CD8-positive, alpha-beta memory T cell (primary cell): ENCODE measurements at regions not wholly inside any gene's neighbourhood (a gene's known extent, or its start where the extent isn't known, plus 50 kb on each side); places are given as distances from the start of the nearest gene placed in this dataset.

Source experiments
- CTCF ChIA-PET: fragments of 350-600 bp; sonication (Branson Sonifier 250); formaldehyde crosslinking; loops from one replicate; lab custom pipeline; 2021; ENCODE audit warnings: antibody characterized with exemption; lab: Charles Lee
- POLR2A ChIA-PET: fragments of 350-600 bp; sonication (Branson Sonifier 250); formaldehyde crosslinking; loops from one replicate; lab custom pipeline; 2021; ENCODE audit warnings: antibody characterized with exemption; lab: Charles Lee
- DNase-seq, 5 donors: peaks; one replicate each; pipeline versions ENCODE4 v3.0.0 to v3.0.0-alpha.2; 2020 to 2022; ENCODE audit warnings: mixed read lengths in 1 of 5
- H3K27ac ChIP-seq: one replicate; pipeline ENCODE4 v1.7.0; 2013; ENCODE audit warnings: low read depth, mild to moderate bottlenecking, low read length, moderate library complexity
- H3K27me3 ChIP-seq: 2 replicates; pipeline ENCODE4 v1.7.0; 2013; ENCODE audit warnings: low read length, mild to moderate bottlenecking; ENCODE audit not compliant: insufficient read depth, poor library complexity, severe bottlenecking
- H3K36me3 ChIP-seq: 2 replicates; pipeline ENCODE4 v1.7.0; 2013; ENCODE audit warnings: mild to moderate bottlenecking, low read length, moderate library complexity; ENCODE audit not compliant: insufficient read depth
- H3K4me1 ChIP-seq: 2 replicates; pipeline ENCODE4 v1.7.0; 2013; ENCODE audit warnings: mild to moderate bottlenecking, low read length, moderate library complexity; ENCODE audit not compliant: insufficient read depth
- H3K4me3 ChIP-seq: 2 replicates; pipeline ENCODE4 v1.7.0; 2013; ENCODE audit warnings: mild to moderate bottlenecking, low read length
- H3K9me3 ChIP-seq: 2 replicates; pipeline ENCODE4 v1.7.0; 2013; ENCODE audit warnings: mild to moderate bottlenecking, low read length
- H3K27ac Mint-ChIP-seq, 8 donors: one replicate each; pipeline ENCODE4 v1.8.0; 2020 to 2021; ENCODE audit warnings: mixed read lengths in 8 of 8, mild to moderate bottlenecking in 6 of 8, inconsistent platforms in 3 of 8, moderate library complexity in 3 of 8
- H3K27me3 Mint-ChIP-seq, 2 donors: one replicate each; pipeline ENCODE4 v1.8.0; 2020 to 2021; ENCODE audit warnings: mixed read lengths in 2 of 2, mild to moderate bottlenecking in 1 of 2, moderate library complexity in 1 of 2
- H3K36me3 Mint-ChIP-seq, 3 donors: one replicate each; pipeline ENCODE4 v1.8.0; 2020 to 2021; ENCODE audit warnings: mixed read lengths in 3 of 3, inconsistent platforms in 1 of 3, mild to moderate bottlenecking in 1 of 3
- H3K4me1 Mint-ChIP-seq, 3 donors: one replicate each; pipeline ENCODE4 v1.8.0; 2020 to 2021; ENCODE audit warnings: mixed read lengths in 3 of 3, inconsistent platforms in 1 of 3, mild to moderate bottlenecking in 1 of 3
- H3K4me3 Mint-ChIP-seq, 7 donors: one replicate each; pipeline ENCODE4 v1.8.0; 2020 to 2021; ENCODE audit warnings: mixed read lengths in 7 of 7, mild to moderate bottlenecking in 6 of 7, moderate library complexity in 4 of 7, inconsistent platforms in 2 of 7
- H3K9me3 Mint-ChIP-seq, 5 donors: one replicate each; pipeline ENCODE4 v1.8.0; 2020 to 2022; ENCODE audit warnings: mixed read lengths in 5 of 5, mild to moderate bottlenecking in 3 of 5, moderate library complexity in 2 of 5, inconsistent platforms in 1 of 5

DNA sequence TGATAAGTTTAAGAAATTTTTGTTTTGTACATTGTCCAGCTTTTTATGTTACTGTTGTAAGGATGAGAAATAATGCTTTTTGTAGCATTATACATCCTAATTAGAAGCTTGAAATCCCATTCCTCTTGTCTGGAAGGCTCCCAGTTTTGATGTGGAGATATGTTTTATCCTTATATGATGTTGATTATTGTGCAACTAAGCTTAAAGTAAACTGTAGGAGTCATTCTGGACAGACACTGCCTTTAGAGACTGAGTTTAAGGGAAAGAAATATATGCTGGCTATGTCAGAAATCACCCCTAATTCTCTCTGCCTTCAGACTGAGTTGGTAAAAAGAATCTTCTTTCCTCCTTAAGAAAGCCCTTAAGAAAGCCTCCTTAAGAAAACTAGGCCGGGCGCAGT is 670.4 kb downstream of the ZPLD1 start:
- H3K4me1 ChIP-seq: no peaks in the 10 kb centered on the region
- H3K36me3 ChIP-seq: no peaks in the 10 kb centered on the region
- Mint-ChIP-seq H3K27ac (no peak overlapping the region), H3K9me3 (peaks cover 0 to 3% (median 1%) of the 10 kb centered on the region in 5 donors), H3K4me3 (no peak overlapping the region), H3K36me3 (no peaks in the 10 kb centered on the region), H3K4me1 (no peaks in the 10 kb centered on the region), H3K27me3 (no peaks in the 10 kb centered on the region)
- ChIA-PET CTCF (no interaction called here), POLR2A (no interaction called here)
- DNase-seq: no peak
- H3K4me3 ChIP-seq: no peak overlapping the region
- no peak overlapping the region for H3K27ac ChIP-seq
- H3K9me3 ChIP-seq: no peaks in the 10 kb centered on the region
- no peaks in the 10 kb centered on the region for H3K27me3 ChIP-seq

DNA sequence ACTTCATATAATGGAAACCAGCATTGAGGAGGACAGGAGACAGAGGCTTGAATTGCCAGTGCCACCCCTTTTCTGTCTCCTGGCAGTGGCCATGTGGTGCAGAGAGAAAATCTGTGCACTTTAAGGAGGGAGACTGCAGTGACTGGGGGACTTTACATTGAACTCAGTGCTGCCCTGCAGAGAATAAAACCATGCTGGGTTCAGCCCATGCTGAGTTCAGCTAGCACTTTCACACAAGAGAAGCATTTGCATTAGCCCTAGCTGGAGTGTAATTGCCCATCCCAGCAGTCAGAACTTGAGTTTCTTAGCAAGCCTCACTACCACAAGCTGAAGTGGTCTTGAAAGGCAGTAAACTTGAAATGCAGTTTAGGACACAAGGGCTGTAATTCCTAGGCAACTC is 677.5 kb downstream of the ZPLD1 start:
- H3K4me3 Mint-ChIP-seq: no peak overlapping the region
- no peak overlapping the region for H3K4me3 ChIP-seq
- H3K36me3 ChIP-seq: no peaks in the 10 kb centered on the region
- H3K27ac Mint-ChIP-seq: no peak overlapping the region
- CTCF ChIA-PET: no interaction called here
- H3K4me1 Mint-ChIP-seq: no peaks in the 10 kb centered on the region
- peaks cover 0 to 3% (median under 1%) of the 10 kb centered on the region in 5 donors for H3K9me3 Mint-ChIP-seq
- no peaks in the 10 kb centered on the region for H3K27me3 ChIP-seq
- H3K36me3 Mint-ChIP-seq: no peaks in the 10 kb centered on the region
- H3K4me1 ChIP-seq: no peaks in the 10 kb centered on the region
- H3K27ac ChIP-seq: no peak overlapping the region
- no peaks in the 10 kb centered on the region for H3K9me3 ChIP-seq
- H3K27me3 Mint-ChIP-seq: no peaks in the 10 kb centered on the region
- POLR2A ChIA-PET: no interaction called here
- DNase-seq: no peak

DNA sequence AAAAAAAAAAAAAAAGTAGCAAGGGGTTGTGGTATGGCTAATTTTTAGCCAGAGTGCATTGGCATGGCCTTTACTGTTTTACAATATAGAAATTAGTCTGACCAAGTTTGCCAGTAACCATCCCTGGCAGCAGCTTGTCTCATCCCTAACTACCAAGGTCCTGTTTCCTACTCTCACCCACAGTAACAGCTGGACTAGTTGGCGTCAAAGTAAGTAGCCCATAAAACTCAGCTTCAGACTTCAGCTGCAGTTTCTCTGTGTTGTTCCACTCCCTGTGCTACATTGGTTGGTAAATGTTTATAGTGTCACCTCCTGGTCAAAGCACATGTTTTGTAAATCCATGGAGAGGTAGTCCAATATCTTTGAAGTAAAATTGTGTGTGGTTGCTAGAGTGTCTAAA is 691.3 kb downstream of the ZPLD1 start:
- peaks cover 0 to 9% (median 3%) of the 10 kb centered on the region in 5 donors for H3K9me3 Mint-ChIP-seq
- H3K4me1 ChIP-seq: no peaks in the 10 kb centered on the region
- ChIA-PET POLR2A (no interaction called here), CTCF (no interaction called here)
- H3K27me3 Mint-ChIP-seq: no peaks in the 10 kb centered on the region
- no peak overlapping the region for H3K27ac Mint-ChIP-seq
- H3K9me3 ChIP-seq: no peaks in the 10 kb centered on the region
- no peaks in the 10 kb centered on the region for H3K36me3 ChIP-seq
- no peaks in the 10 kb centered on the region for H3K36me3 Mint-ChIP-seq
- H3K27me3 ChIP-seq: no peaks in the 10 kb centered on the region
- H3K4me3 ChIP-seq: no peak overlapping the region
- no peak overlapping the region for H3K27ac ChIP-seq
- H3K4me3 Mint-ChIP-seq: no peak overlapping the region
- DNase-seq: no peak
- no peaks in the 10 kb centered on the region for H3K4me1 Mint-ChIP-seq

DNA sequence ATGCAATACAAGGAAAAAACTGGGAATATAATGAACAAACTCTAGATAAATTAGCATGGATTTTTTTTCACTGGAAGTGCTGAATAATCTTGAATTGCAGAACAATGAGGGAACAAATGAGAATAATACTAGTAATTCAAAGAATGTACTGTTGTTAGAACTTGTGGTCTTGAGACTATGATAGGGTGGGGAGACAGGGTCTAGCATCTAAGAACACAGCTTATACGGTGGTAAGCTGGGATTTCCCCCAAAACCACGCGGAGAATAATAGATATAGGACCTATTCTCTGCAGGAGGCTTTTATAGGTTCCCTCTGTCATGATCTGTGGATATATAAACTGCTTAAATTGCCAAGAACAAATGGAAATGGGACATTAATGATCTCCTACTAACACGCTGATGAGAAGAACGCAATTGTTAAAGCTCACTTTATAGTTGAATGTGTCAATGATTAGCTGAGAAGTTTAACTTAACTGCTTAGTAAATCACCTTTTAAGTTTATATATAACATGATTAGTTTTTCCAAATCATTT is 692.3 kb downstream of the ZPLD1 start:
- Histone ChIP-seq H3K4me1 (no peaks in the 10 kb centered on the region), H3K4me3 (no peak overlapping the region), H3K36me3 (no peaks in the 10 kb centered on the region), H3K9me3 (no peaks in the 10 kb centered on the region), H3K27ac (no peak overlapping the region), H3K27me3 (no peaks in the 10 kb centered on the region)
- Mint-ChIP-seq H3K4me1 (no peaks in the 10 kb centered on the region), H3K27me3 (no peaks in the 10 kb centered on the region), H3K36me3 (no peaks in the 10 kb centered on the region), H3K9me3 (peaks cover 0 to 9% (median 3%) of the 10 kb centered on the region in 5 donors), H3K27ac (no peak overlapping the region), H3K4me3 (no peak overlapping the region)
- CTCF ChIA-PET: no interaction called here
- no peak for DNase-seq
- POLR2A ChIA-PET: no interaction called here

DNA sequence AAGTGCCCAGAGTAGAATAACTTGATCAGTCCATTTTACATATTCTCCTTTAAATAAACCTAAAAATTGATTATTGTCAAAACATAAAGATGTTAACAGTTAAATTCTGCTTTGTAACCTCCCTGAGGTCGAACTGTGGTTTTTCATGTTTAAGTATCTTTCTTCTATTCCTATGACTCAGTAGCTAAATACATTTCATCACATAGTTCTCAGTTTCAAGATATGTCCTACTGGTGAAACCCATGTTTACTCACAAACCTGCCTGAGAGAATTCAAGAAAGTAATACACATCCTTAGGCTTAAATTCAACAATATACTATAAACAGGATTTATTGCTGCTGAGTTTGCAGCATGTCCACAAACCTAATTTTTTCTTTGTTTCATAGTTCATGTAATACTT is 692.9 kb downstream of the ZPLD1 start:
- Histone ChIP-seq H3K4me1 (no peaks in the 10 kb centered on the region), H3K9me3 (no peaks in the 10 kb centered on the region), H3K27ac (no peak overlapping the region), H3K27me3 (no peaks in the 10 kb centered on the region), H3K36me3 (no peaks in the 10 kb centered on the region), H3K4me3 (no peak overlapping the region)
- Mint-ChIP-seq H3K27ac (no peak overlapping the region), H3K27me3 (no peaks in the 10 kb centered on the region), H3K36me3 (no peaks in the 10 kb centered on the region), H3K9me3 (peaks cover 0 to 9% (median 3%) of the 10 kb centered on the region in 5 donors), H3K4me1 (no peaks in the 10 kb centered on the region), H3K4me3 (no peak overlapping the region)
- CTCF ChIA-PET: no interaction called here
- POLR2A ChIA-PET: no interaction called here
- DNase-seq: no peak

DNA sequence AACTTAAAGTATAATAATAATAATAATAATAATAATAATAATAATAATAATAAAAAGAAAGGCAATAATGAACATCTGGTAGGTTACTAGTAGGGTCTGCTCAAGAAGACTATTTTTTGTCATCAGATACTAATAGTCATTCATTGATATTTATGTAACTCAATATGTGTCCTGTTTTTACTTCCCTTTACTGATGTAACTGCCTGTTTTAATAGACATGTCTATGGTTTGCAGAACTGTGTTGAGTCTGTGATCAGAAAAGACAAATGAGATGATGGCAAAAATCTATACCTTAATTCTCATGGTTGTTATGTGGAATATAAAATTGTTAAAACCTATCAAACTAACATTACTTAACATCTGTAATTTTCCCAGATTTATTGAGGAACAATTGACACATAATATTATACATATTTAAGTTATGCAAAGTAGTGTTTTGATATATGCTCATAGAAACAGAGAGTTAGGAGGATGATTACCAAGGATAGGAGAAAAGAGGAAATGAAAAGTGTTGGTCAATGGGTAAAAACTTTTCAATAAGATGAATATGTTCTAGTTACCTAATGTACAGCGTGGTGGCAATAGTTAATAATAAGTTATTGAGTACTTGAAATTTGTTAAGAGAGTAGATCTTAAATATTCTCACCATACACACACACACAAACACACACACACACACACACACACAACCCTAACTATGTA is 699.4 kb downstream of the ZPLD1 start:
- H3K27ac Mint-ChIP-seq: no peak overlapping the region
- no peaks in the 10 kb centered on the region for H3K27me3 Mint-ChIP-seq

DNA sequence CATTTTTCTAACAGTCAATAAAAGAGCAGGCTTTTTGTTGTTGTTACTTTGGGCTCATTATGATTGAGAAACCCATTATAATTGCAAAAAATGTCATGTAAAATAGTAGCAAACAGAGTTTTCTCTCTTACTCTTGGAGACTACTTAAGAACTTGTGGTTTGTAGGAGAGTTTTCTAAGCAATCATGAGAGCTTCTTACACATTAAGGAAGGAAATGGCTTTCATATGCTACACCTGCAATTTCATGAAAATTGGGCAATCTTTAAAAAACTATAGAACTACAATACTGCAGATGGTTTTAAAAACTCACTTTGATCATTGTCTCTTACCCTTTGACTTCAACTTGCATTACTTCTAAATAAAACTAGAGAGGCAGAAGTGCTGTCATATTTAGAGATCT is 701.8 kb downstream of the ZPLD1 start:
- H3K4me1 Mint-ChIP-seq: no peaks in the 10 kb centered on the region
- POLR2A ChIA-PET: no interaction called here

More for the DNA sequence above, 699.4 kb downstream of the ZPLD1 start:
- H3K4me3 Mint-ChIP-seq: no peak overlapping the region
- H3K27me3 ChIP-seq: no peaks in the 10 kb centered on the region
- H3K9me3 ChIP-seq: no peaks in the 10 kb centered on the region
- H3K36me3 ChIP-seq: no peaks in the 10 kb centered on the region
- no peak overlapping the region for H3K4me3 ChIP-seq
- H3K4me1 Mint-ChIP-seq: no peaks in the 10 kb centered on the region
- DNase-seq: no peak
- CTCF ChIA-PET: no interaction called here
- H3K36me3 Mint-ChIP-seq: no peaks in the 10 kb centered on the region
- peaks cover 0 to 15% (median 3%) of the 10 kb centered on the region in 5 donors for H3K9me3 Mint-ChIP-seq
- POLR2A ChIA-PET: no interaction called here
- no peak overlapping the region for H3K27ac ChIP-seq
- no peaks in the 10 kb centered on the region for H3K4me1 ChIP-seq

DNA sequence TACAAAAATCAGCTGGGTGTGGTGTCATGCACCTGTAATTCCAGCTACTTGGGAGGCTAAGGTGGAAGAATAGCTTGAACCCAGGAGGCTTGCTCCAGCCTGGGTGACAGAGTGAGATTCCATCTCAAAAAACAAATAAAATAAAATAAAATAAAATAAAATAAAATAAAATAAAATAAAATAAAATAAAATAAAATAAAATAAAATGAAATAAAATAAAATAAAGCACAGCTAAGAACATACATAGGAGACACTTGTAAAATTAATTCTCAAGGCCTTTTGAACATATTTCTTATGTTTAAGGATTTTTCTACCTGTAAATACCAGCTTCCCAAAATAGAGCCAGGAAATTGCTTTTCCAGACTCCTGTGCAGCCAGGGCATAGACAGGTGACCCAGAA is 703.0 kb downstream of the ZPLD1 start:
- Histone ChIP-seq H3K4me1 (no peaks in the 10 kb centered on the region), H3K4me3 (no peak overlapping the region), H3K36me3 (no peaks in the 10 kb centered on the region), H3K9me3 (no peaks in the 10 kb centered on the region), H3K27ac (no peak overlapping the region), H3K27me3 (no peaks in the 10 kb centered on the region)
- Mint-ChIP-seq H3K9me3 (peaks cover 0 to 10% (median 2%) of the 10 kb centered on the region in 5 donors), H3K4me1 (no peaks in the 10 kb centered on the region), H3K27me3 (no peaks in the 10 kb centered on the region), H3K27ac (no peak overlapping the region), H3K4me3 (no peak overlapping the region), H3K36me3 (no peaks in the 10 kb centered on the region)
- CTCF ChIA-PET: no interaction called here
- POLR2A ChIA-PET: no interaction called here
- DNase-seq: no peak

More for the DNA sequence above, 701.8 kb downstream of the ZPLD1 start:
- Histone ChIP-seq H3K9me3 (no peaks in the 10 kb centered on the region), H3K4me3 (no peak overlapping the region), H3K4me1 (no peaks in the 10 kb centered on the region), H3K36me3 (no peaks in the 10 kb centered on the region), H3K27ac (no peak overlapping the region), H3K27me3 (no peaks in the 10 kb centered on the region)
- H3K9me3 Mint-ChIP-seq: peaks cover 0 to 10% (median 2%) of the 10 kb centered on the region in 5 donors
- no peaks in the 10 kb centered on the region for H3K27me3 Mint-ChIP-seq
- no peak overlapping the region for H3K27ac Mint-ChIP-seq
- H3K4me3 Mint-ChIP-seq: no peak overlapping the region
- DNase-seq: no peak
- H3K36me3 Mint-ChIP-seq: no peaks in the 10 kb centered on the region
- CTCF ChIA-PET: no interaction called here
